ENCODE measurements at regions not wholly inside any gene's neighbourhood (a gene's known extent, or its start where the extent isn't known, plus 50 kb on each side); places are given as distances from the start of the nearest gene placed in this dataset.
"Not testable (repeated sequence)": the region's sequence is repeated elsewhere in the genome, so short reads cannot be mapped to it uniquely, and the experiment has no call there.

DNA sequence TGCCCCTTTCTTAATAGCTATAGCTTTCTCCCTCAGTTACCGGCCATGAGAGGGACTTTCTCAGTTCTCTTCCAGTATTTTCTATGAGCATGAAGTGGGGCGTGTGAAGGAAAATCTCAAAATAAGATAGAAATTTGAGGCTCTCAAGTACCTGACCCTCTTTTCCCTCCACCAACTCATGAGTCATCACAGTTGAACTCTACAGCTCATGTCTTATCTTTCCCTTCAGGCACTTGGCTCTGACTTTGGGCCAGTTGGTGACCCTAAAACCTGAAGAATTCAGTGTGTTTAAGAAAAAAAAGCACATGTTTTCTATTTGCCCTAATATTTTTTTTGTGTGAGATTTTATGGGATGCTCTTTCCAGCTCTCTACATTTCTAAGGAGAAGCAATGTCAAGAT is 896.7 kb upstream of the ZEB2 start:
- intact Hi-C loops (cut with DNase I, micrococcal nuclease), result no loop called here
- ATAC-seq (no peak), DNase-seq (no peak)

DNA sequence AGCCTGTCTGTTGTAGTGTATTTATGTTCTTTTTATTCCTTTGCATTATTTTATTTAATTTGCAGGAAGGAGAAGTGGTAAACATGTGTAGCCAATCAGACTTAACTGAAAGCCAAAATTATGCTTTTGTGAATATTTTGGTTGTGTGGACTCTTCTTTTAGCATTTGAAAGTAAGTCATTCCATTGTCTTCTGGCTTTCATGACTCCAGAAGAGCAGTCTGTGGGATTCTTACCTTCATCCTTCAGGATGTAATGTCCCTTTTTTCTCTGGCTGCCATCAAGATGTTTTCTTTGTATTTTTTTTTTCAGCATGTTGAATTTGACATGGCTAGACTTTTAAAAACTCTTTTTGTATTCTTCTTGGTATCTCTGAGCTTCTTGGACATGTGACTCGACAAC is 895.2 kb upstream of the ZEB2 start:
- ATAC-seq (no peak), DNase-seq (no peak)
- intact Hi-C loops (cut with DNase I, micrococcal nuclease), result no loop called here

DNA sequence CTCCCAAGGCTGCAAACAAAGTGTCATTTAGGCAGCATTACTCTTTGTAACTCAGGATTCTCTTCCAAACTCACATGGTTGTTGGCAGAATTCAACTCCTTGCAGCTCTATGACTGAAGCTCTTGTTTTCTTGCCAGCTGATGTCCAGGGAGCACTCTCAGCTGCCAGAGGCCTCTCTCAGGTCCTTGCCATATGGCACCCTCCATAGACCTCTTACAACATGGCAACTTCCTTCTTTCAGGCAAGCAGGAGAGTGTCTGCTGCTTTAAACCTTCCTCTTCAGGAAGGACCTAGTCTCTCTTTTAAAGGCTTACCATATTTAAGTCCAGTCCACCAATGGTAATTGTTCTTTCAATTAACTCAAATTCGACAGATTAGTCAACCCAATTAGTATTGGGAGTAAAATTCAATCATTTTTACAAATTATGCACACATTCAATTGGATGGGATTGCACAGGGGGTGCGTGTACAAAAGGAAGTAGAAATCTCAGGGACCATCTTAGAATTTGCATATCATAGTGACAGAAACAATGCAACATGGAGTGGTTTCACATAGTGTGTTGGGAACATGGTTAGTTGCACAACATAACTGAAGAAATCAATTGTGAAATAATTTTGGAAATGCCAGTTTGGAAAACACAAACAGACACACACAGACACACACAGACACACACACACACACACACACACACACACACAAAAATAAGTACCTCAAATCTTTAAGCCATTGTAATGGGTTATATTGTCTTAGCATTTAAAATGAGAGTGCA is 893.5 kb upstream of the ZEB2 start:
- DNase-seq (no peak), ATAC-seq (no peak)
- intact Hi-C loops (cut with DNase I, micrococcal nuclease), result no loop called here

- DNase-seq, result no peak
- intact Hi-C loops (cut with DNase I, micrococcal nuclease), result no loop called here
- no peak for ATAC-seq
These were observed 892.2 kb upstream of the ZEB2 start for GRCh38 chr2:145412155-145412554.

DNA sequence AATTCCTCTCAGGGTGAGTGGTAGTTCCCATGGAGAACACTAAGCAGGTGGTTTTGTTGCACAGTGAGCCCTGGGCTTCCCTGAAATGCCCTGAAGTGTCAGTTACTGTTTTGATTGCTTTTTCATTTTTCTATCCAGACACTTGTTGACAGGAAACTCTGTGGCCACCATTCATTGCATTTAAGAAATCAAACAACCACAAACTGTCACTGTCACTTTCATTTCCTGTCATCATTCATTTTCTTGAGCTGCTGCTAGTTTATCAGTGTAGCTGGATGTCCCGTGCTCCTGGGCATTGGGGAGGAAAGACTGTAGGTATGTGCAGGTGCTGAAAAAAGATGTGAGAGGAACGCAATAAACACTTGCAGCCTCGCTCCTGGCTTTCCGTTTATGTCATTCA is 891.6 kb upstream of the ZEB2 start:
- intact Hi-C loops (cut with DNase I, micrococcal nuclease), result no loop called here
- ATAC-seq (no peak), DNase-seq (no peak)

- intact Hi-C loops (cut with DNase I, micrococcal nuclease), result no loop called here
These were observed 890.2 kb upstream of the ZEB2 start for GRCh38 chr2:145410086-145410485.

GRCh38 chr2:145408980-145409379 is 889.1 kb upstream of the ZEB2 start:
- ATAC-seq (no peak), DNase-seq (no peak)
- intact Hi-C loops (cut with DNase I, micrococcal nuclease), result no loop called here

More at GRCh38 chr2:145410086-145410485, 890.2 kb upstream of the ZEB2 start:
- DNase-seq (no peak), ATAC-seq (no peak)

- ATAC-seq (no peak), DNase-seq (no peak)
- intact Hi-C loops (cut with DNase I, micrococcal nuclease), result no loop called here
These were observed 884.8 kb upstream of the ZEB2 start for GRCh38 chr2:145404690-145405089.

- intact Hi-C loops (cut with DNase I, micrococcal nuclease), result no loop called here
- no peak for ATAC-seq
- DNase-seq, result no peak
These were observed 882.9 kb upstream of the ZEB2 start for GRCh38 chr2:145402706-145403277.

DNA sequence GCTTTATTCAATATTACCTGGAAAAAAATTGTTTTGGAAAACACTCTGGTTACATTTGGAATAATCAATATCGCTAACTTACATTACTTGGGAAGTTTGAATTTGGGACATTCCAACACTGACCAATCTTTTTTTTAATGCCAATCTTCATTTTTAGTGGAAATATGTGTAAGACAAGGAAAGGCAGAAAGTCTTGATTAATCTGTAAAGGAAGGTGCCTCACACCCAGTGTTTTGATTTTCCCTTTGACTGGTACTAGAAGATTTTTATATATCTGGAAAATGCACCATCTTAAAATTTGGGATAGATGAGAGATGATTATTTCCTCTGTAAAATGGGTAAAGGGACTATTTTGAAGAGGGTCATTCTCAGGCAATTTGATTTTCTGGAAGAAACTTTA is 879.2 kb upstream of the ZEB2 start:
- DNase-seq, result no peak
- intact Hi-C loops (cut with DNase I, micrococcal nuclease), result no loop called here
- no peak for ATAC-seq

DNA sequence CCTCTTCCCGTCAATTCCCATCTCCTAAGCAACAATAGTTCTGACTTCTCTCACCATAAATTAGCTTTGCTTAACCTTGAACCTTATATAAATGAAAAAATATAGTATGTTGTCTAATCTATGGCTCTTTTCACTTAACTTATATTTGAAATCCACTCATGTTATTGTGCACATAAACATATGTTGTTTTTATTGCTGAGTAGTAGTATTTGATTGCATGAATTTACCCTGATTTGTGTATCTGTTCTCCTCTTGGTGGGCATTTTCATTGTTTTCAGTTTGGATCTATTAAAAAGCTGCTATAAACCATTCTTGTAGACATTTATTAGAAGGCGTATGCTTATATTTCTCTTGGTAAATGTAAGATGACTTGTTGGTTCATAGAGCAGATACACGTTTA is 874.3 kb upstream of the ZEB2 start:
- ATAC-seq (no peak), DNase-seq (no peak)
- intact Hi-C loops (cut with DNase I, micrococcal nuclease), result no loop called here

GRCh38 chr2:145386973-145387372 is 867.1 kb upstream of the ZEB2 start:
- no peak for ATAC-seq

GRCh38 chr2:145383961-145384360 is 864.0 kb upstream of the ZEB2 start:
- no peak for DNase-seq
- intact Hi-C loops (cut with DNase I, micrococcal nuclease), result no loop called here
- ATAC-seq, result no peak

More at GRCh38 chr2:145386973-145387372, 867.1 kb upstream of the ZEB2 start:
- intact Hi-C loops (cut with DNase I, micrococcal nuclease), result no loop called here
- no peak for DNase-seq

DNA sequence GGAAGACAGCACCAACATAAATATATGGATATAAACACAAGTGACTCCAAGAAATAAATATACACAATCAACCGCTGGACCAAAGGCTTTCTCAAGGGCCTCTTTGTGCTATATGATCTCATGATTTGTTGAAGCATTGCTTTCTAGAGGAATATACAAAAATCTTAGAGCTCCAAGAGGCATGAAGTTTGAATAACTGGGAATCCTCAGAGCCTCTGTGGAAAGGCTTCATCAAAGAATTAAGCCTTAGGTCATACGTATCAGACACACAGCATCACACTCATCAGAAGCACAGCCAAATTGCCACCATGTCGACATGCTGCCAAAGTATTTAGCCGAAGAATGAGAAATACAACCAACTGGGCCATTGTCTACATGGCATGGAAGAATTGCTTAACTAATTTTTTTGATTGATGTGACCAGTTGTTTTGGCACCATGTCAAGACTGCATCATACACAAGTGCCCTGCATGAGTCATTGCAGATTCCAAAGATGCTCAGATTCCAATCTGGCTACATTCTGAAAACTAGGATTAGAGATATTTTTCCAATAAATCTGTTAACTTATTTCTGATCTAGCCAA is 860.6 kb upstream of the ZEB2 start:
- no peak for DNase-seq
- intact Hi-C loops (cut with DNase I, micrococcal nuclease), result no loop called here

GRCh38 chr2:145379934-145380333 is 860.0 kb upstream of the ZEB2 start:
- intact Hi-C loops (cut with DNase I, micrococcal nuclease), result no loop called here
- no peak for ATAC-seq
- DNase-seq, result no peak

More for the DNA sequence above, 860.6 kb upstream of the ZEB2 start:
- ATAC-seq, result no peak

DNA sequence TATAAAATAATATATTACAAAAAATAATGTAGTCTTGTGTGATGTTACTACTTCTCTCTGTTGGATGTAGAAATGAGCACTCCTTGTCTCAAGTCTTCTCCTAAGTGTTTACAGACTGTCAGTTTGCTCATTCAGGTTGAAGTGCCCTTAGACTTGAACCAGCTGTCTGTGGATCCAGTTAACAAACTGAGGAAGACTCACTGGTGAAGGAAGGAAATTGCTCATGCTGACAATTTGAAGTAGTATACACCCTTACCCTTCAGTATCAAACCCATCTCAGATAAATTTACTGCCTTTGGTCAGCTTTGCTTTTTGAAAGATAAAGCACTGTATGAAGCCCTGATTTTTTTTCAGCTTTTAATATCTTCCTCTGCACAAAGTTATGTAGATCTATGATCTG is 854.2 kb upstream of the ZEB2 start:
- no peak for DNase-seq
- no peak for ATAC-seq
- intact Hi-C loops (cut with DNase I, micrococcal nuclease), result no loop called here

- not testable (repeated sequence) for DNase-seq
These were observed 847.4 kb upstream of the ZEB2 start for GRCh38 chr2:145367334-145367733.

GRCh38 chr2:145366341-145366740 is 846.4 kb upstream of the ZEB2 start:
- no peak for ATAC-seq
- no peak for DNase-seq
- intact Hi-C loops (cut with DNase I, micrococcal nuclease), result no loop called here

More at GRCh38 chr2:145367334-145367733, 847.4 kb upstream of the ZEB2 start:
- ATAC-seq; intact Hi-C loops (cut with DNase I, micrococcal nuclease): not testable (repeated sequence)

DNA sequence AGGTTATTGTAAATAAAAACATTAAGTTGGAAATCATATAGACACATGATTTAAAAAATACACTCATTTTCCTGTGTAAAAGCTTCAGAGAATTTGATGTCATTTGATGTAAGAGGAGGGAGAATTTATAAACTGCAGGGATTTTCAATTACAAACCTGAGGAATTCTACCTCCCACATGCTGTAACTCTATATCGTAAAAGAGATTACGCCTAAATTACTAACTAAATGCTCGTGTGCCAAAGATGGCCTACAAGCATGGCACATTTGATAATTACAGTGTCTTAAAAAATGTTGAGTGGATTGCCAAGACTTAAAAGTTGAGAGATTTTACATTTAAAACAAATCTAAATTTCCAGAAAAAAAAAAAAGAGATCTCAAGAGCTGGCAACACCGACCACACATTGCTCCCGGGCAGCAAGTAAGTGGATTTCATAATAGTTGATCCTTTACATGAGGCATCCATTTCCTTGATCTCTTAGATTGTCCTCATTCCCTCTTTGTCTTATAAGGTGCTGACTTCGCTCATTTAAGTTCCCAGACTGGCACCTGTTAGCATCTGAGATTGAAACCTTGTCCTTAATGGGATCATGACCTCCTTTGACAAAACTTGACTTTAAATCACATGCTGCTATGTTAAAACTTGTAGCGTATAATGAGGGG is 840.3 kb upstream of the ZEB2 start:
- ATAC-seq, result no peak
- intact Hi-C loops (cut with DNase I, micrococcal nuclease), result no loop called here

GRCh38 chr2:145359561-145359960 is 839.6 kb upstream of the ZEB2 start:
- ATAC-seq (no peak), DNase-seq (no peak)
- intact Hi-C loops (cut with DNase I, micrococcal nuclease), result no loop called here

More for the DNA sequence above, 840.3 kb upstream of the ZEB2 start:
- no peak for DNase-seq

Measured in left colon (tissue), 2 donors.